Occipital lobe (tissue), 1 donor: ENCODE measurements at regions not wholly inside any gene's neighbourhood (a gene's known extent, or its start where the extent isn't known, plus 50 kb on each side); places are given as distances from the start of the nearest gene placed in this dataset.

Source experiments
- DNase-seq: peaks from one replicate; lab custom pipeline; 2025; lab: John Stamatoyannopoulos, UW

- DNase-seq: no peak
Observed at GRCh38 chr4:28636971-28637370, 1776.3 kb downstream of the STIM2 start.

- DNase-seq: no peak
Observed at GRCh38 chr4:28639747-28640146, 1779.1 kb downstream of the STIM2 start.

GRCh38 chr4:28654618-28655017 is 1794.0 kb downstream of the STIM2 start:
- no peak for DNase-seq

- no peak for DNase-seq
Observed at GRCh38 chr4:28665306-28665705, 1804.7 kb downstream of the STIM2 start.

- no peak for DNase-seq
Observed at GRCh38 chr4:28675582-28675981, 1814.9 kb downstream of the STIM2 start.

GRCh38 chr4:28677808-28678207 is 1817.2 kb downstream of the STIM2 start:
- no peak for DNase-seq

- DNase-seq: no peak
Observed at GRCh38 chr4:28682847-28683246, 1822.2 kb downstream of the STIM2 start.

GRCh38 chr4:28686618-28687017 is 1826.0 kb downstream of the STIM2 start:
- DNase-seq: no peak

- DNase-seq: no peak
Observed at GRCh38 chr4:28690890-28691289, 1830.2 kb downstream of the STIM2 start.

- DNase-seq: no peak
Observed at GRCh38 chr4:28702571-28702970, 1841.9 kb downstream of the STIM2 start.

- DNase-seq: no peak
Observed at GRCh38 chr4:28709891-28710290, 1849.2 kb downstream of the STIM2 start.

- DNase-seq: no peak
Observed at GRCh38 chr4:28723371-28723770, 1862.7 kb downstream of the STIM2 start.

- DNase-seq: no peak
Observed at GRCh38 chr4:28724239-28724638, 1863.6 kb downstream of the STIM2 start.

- no peak for DNase-seq
Observed at GRCh38 chr4:28730304-28730703, 1869.7 kb downstream of the STIM2 start.

GRCh38 chr4:28744066-28744465 is 1883.4 kb downstream of the STIM2 start:
- DNase-seq: no peak

- DNase-seq: no peak
Observed at GRCh38 chr4:28754376-28754775, 1893.7 kb downstream of the STIM2 start.

GRCh38 chr4:28755081-28755480 is 1894.4 kb downstream of the STIM2 start:
- DNase-seq: no peak

- DNase-seq: no peak
Observed at GRCh38 chr4:28759064-28759463, 1898.4 kb downstream of the STIM2 start.

- no peak for DNase-seq
Observed at GRCh38 chr4:28760003-28760402, 1899.4 kb downstream of the STIM2 start.

- DNase-seq: no peak
Observed at GRCh38 chr4:28772066-28772465, 1911.4 kb downstream of the STIM2 start.

- no peak for DNase-seq
Observed at GRCh38 chr4:28772788-28773187, 1912.1 kb downstream of the STIM2 start.

- DNase-seq: no peak
Observed at GRCh38 chr4:28774344-28774743, 1913.7 kb downstream of the STIM2 start.

- DNase-seq: no peak
Observed at GRCh38 chr4:28776004-28776403, 1915.4 kb downstream of the STIM2 start.

- DNase-seq: no peak
Observed at GRCh38 chr4:28784188-28784587, 1923.5 kb downstream of the STIM2 start.

GRCh38 chr4:28787947-28788346 is 1927.3 kb downstream of the STIM2 start:
- no peak for DNase-seq
